K562 (cell line): ENCODE measurements at regions not wholly inside any gene's neighbourhood (a gene's known extent, or its start where the extent isn't known, plus 50 kb on each side); places are given as distances from the start of the nearest gene placed in this dataset.
A peak's percentile ranks its signal among the peaks of the same experiment; 100 is the strongest.

Source experiments
- ATAC-seq: fragments of 200-7000 bp; cut with Tn5 transposase; 3 replicates; pipeline ENCODE4 v1.9.1; 2020; ENCODE audit warnings: moderate library complexity
- BruUV-seq: library from RNA; stranded (reverse); fragments of 400-500 nt; replicated peaks from 2 replicates; lab custom pipeline; 2021; lab: Mats Ljungman, UMichigan
- CTCF ChIA-PET: fragments of 300-600 bp; formaldehyde crosslinking; extraction: SDS; loops from one replicate; lab custom pipeline; 2021; ENCODE audit warnings: low intra/inter-chr PET ratio; lab: Yijun Ruan, JAX
- POLR2A ChIA-PET: fragments of 300-600, 350-650 bp; sonication (Branson Sonifier 250); formaldehyde crosslinking; extraction: SDS; loops from one replicate; lab custom pipeline; 2021; ENCODE audit warnings: antibody characterized with exemption, inconsistent platforms; lab: Yijun Ruan, JAX
- DNase-seq, 4 experiments: peaks; one replicate each; pipeline versions ENCODE4 v3.0.0 to v3.0.0-alpha.2; 2011 to 2018; ENCODE audit warnings: low spot score in 3 of 4, mixed read lengths in 3 of 4; ENCODE audit errors: extremely low read depth in 1 of 4
- FAIRE-seq: peaks from 2 replicates; lab custom pipeline; 2011; peaks lifted over from hg19 to GRCh38; lab: Jason Lieb, UNC
- H2AFZ ChIP-seq: 2 replicates; pipeline ENCODE4 v1.6.0; 2011; ENCODE audit warnings: low read depth, low read length, control low read depth, inconsistent platforms
- H3K27ac ChIP-seq: fragments of 200-600 bp; 3 replicates; pipeline ENCODE4 v1.8.0; 2011; ENCODE audit warnings: low read depth, mild to moderate bottlenecking, control low read depth, inconsistent platforms, low read length, moderate library complexity, mixed read lengths; ENCODE audit errors: extremely low read depth
- H3K27me3 ChIP-seq, 2 experiments: fragments of 300-600 bp in 1 of 2; 2 replicates in 1 of 2; 3 replicates in 1 of 2; pipeline versions ENCODE4 v1.6.0 to v1.8.0; 2011; ENCODE audit warnings: inconsistent platforms in 2 of 2, low read length in 2 of 2, mild to moderate bottlenecking in 1 of 2, mixed read lengths in 1 of 2, moderate library complexity in 1 of 2; ENCODE audit not compliant: control insufficient read depth in 2 of 2, insufficient read depth in 2 of 2
- H3K36me3 ChIP-seq: fragments of 300-600 bp; 3 replicates; pipeline ENCODE4 v1.8.0; 2011; ENCODE audit warnings: mild to moderate bottlenecking, low read length, inconsistent platforms; ENCODE audit not compliant: control insufficient read depth, insufficient read depth
- H3K4me1 ChIP-seq, 2 experiments: fragments of 200-600 bp in 1 of 2; replicated peaks in 1 of 2; 2 replicates in 1 of 2; 3 replicates in 1 of 2; pipeline versions ENCODE4 v1.5.1 to v1.8.0; 2011; ENCODE audit warnings: inconsistent platforms in 2 of 2, low read length in 2 of 2, mild to moderate bottlenecking in 1 of 2, mixed read lengths in 1 of 2, moderate library complexity in 1 of 2; ENCODE audit not compliant: control insufficient read depth in 2 of 2, insufficient read depth in 2 of 2
- H3K4me2 ChIP-seq: 2 replicates; pipeline ENCODE4 v1.6.1; 2011; ENCODE audit warnings: low read length, control low read depth, inconsistent platforms, mixed read lengths; ENCODE audit not compliant: insufficient read depth
- H3K4me3 ChIP-seq: fragments of 200-600 bp; sonication (generic), shearing (Covaris generic); 2 replicates; pipeline ENCODE4 v1.5.1; 2016; ENCODE audit warnings: control low read depth, inconsistent platforms
- H3K79me2 ChIP-seq: fragments of 200-600 bp; 3 replicates; pipeline ENCODE4 v1.8.0; 2011; ENCODE audit warnings: low read length, inconsistent platforms; ENCODE audit not compliant: control insufficient read depth, insufficient read depth
- H3K9ac ChIP-seq, 2 experiments: 2 replicates each; pipeline versions ENCODE4 v1.6.0 to v1.6.1; 2011; ENCODE audit warnings: low read depth in 2 of 2, low read length in 2 of 2, control low read depth in 1 of 2, inconsistent platforms in 1 of 2, mild to moderate bottlenecking in 1 of 2, mixed read lengths in 1 of 2; ENCODE audit not compliant: insufficient read depth in 1 of 2
- H3K9me1 ChIP-seq: one replicate; pipeline ENCODE4 v1.6.0; 2011; ENCODE audit warnings: inconsistent platforms, mild to moderate bottlenecking, low read length, moderate library complexity; ENCODE audit not compliant: control insufficient read depth, insufficient read depth
- H3K9me3 ChIP-seq: replicated peaks from 2 replicates; pipeline ENCODE4 v1.5.1; 2011; ENCODE audit warnings: low read depth, low read length, inconsistent platforms; ENCODE audit not compliant: control insufficient read depth, insufficient read depth
- H4K20me1 ChIP-seq: replicated peaks from 2 replicates; pipeline ENCODE4 v1.6.1; 2011; ENCODE audit warnings: low read length, inconsistent platforms, mixed read lengths; ENCODE audit not compliant: control insufficient read depth, insufficient read depth
- BACH1 ChIP-seq: fragments of 200-800 bp; sonication (Bioruptor generic); IDR thresholded peaks from 2 replicates; pipeline ENCODE4 v1.6.1; 2016; ENCODE audit warnings: missing genetic modification characterization, missing compliant biosample characterization
- CHCHD3 ChIP-seq: fragments of 250-450 bp; sonication (Bioruptor Pico); IDR thresholded peaks from 2 replicates; pipeline ENCODE4 v2.1.2; 2022; ENCODE audit warnings: mild to moderate bottlenecking
- CTCF ChIP-seq, 3 experiments: IDR thresholded peaks in 2 of 3; conservative IDR thresholded peaks in 1 of 3; 2 replicates each; pipeline ENCODE4 v1.5.1; 2011 to 2012; ENCODE audit warnings: low read length in 3 of 3, mild to moderate bottlenecking in 3 of 3, control low read depth in 2 of 3, improper control_type of control experiment in 1 of 3, inconsistent platforms in 1 of 3, low read depth in 1 of 3, mixed read lengths in 1 of 3, moderate library complexity in 1 of 3; ENCODE audit not compliant: insufficient read depth in 2 of 3
- HCFC1 ChIP-seq: IDR thresholded peaks from 2 replicates; pipeline ENCODE4 v1.6.1; 2012; ENCODE audit warnings: low read depth, low read length, improper control_type of control experiment
- HNRNPH1 ChIP-seq: fragments of 200-400 bp; formaldehyde crosslinking; optimal IDR thresholded peaks from 2 replicates; pipeline ENCODE3; 2017; ENCODE audit warnings: low read depth, mild to moderate bottlenecking, low read length, moderate library complexity
- HNRNPL ChIP-seq: fragments of 200-400 bp; formaldehyde crosslinking; IDR thresholded peaks from 2 replicates; pipeline ENCODE4 v1.6.1; 2017; ENCODE audit warnings: low read depth, mild to moderate bottlenecking, low read length
- JUN ChIP-seq, 2 experiments: sonication (generic) in 1 of 2; formaldehyde crosslinking in 1 of 2; IDR thresholded peaks; 2 replicates each; pipeline versions ENCODE4 v1.6.1 to v1.8.0; 2012 to 2022; ENCODE audit warnings: borderline replicate concordance in 2 of 2, mild to moderate bottlenecking in 2 of 2, improper control_type of control experiment in 1 of 2, low read depth in 1 of 2, low read length in 1 of 2, missing genetic modification reagents in 1 of 2
- PRPF4 ChIP-seq: fragments of 200-400 bp; formaldehyde crosslinking; IDR thresholded peaks from one replicate; pipeline ENCODE4 v1.6.1; 2017; ENCODE audit warnings: low read length, low read depth, mild to moderate bottlenecking; ENCODE audit not compliant: insufficient read depth, poor library complexity, severe bottlenecking
- RAD21 ChIP-seq, 2 experiments: fragments of 250-450 bp in 1 of 2; fragments of 450-650 bp in 1 of 2; sonication (Bioruptor Pico) in 1 of 2; formaldehyde crosslinking in 1 of 2; IDR thresholded peaks in 1 of 2; conservative IDR thresholded peaks in 1 of 2; 2 replicates each; pipeline versions ENCODE4 v1.4.0 to v1.8.0; 2020 to 2022; ENCODE audit warnings: mild to moderate bottlenecking in 2 of 2, moderate library complexity in 1 of 2
- SPI1 ChIP-seq: IDR thresholded peaks from 2 replicates; pipeline ENCODE4 v1.6.1; 2011; ENCODE audit warnings: low read depth, low read length, control low read depth, borderline replicate concordance
- ZNF408 ChIP-seq: fragments of 250-450 bp; sonication (Bioruptor Pico); IDR thresholded peaks from 2 replicates; pipeline ENCODE4 v1.4.0; 2020; ENCODE audit warnings: low read depth, mild to moderate bottlenecking, moderate library complexity
- WGBS: fragments of 100-300 bp; shearing (Covaris generic); methylation state at CpG from one replicate; pipeline ENCODE4 v1.1.6; 2016; ENCODE audit warnings: low coverage, mixed read lengths; ENCODE audit not compliant: insufficient coverage; ENCODE audit errors: missing lambda C conversion rate; 5-methylcytosine and 5-hydroxymethylcytosine counted together
- in situ Hi-C: fragments of 300-500 bp; cut with MboI; formaldehyde crosslinking; loops from 4 replicates; pipeline ENCODE4 v1.15.0; 2018; ENCODE audit warnings: inconsistent platforms, mixed read lengths
- intact Hi-C: fragments of 100-400 bp; cut with micrococcal nuclease; formaldehyde crosslinking; loops from 2 replicates; pipeline ENCODE4 v1.14.2; 2022
- TF ChIP-seq, protein P1 (sequence below): fragments of 450-650 bp; IDR thresholded peaks from 2 replicates; pipeline ENCODE4 v1.6.1; 2016

DNA sequence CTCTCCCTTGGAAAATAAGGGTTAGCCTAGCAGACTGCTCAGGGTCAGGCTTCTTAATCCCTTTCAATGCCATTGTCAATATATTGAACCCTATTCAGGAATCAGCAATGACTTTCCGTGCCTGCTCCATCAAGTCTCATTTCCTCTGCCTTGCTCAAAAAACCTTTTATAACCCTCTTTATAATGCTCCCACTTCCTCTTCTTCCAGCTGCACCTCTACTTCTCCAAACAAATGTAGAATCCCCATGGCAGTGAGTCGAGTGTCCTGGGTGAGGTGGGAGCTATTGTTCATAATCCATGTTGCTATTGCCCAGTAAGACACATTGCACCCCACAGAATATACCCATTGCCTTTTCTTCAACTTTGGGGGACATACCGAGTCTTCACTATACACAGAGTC lies 58.6 kb downstream of the OLIG1 start:
- Histone ChIP-seq H2AFZ (no peak overlapping the region), H3K27me3 (peaks cover 22 to 38% of the 10 kb centered on the region in 2 experiments; a peak in 4 of 5 replicates), H4K20me1 (no peaks in the 10 kb centered on the region), H3K36me3 (no peaks in the 10 kb centered on the region), H3K9me3 (no peaks in the 10 kb centered on the region), H3K27ac (no peak overlapping the region), H3K9me1 (no peaks in the 10 kb centered on the region), H3K4me3 (no peak overlapping the region), H3K4me1 (no peaks in the 10 kb centered on the region), H3K9ac (no peak overlapping the region), H3K4me2 (no peak overlapping the region), H3K79me2 (no peaks in the 10 kb centered on the region)
- no peak for FAIRE-seq
- ChIA-PET POLR2A (no interaction called here), CTCF (interaction anchor here (1.8 kb wide), 1 partner anchor 206 kb away, joined by 7 read pairs; no protein-coding TSS in a partner anchor)
- ATAC-seq, result no peak
- 2% methylated on average over 3 of the region's 3 CpGs for WGBS
- BruUV-seq, result no TSS peak
- DNase-seq, result no peak
- in situ Hi-C loops, result no loop called here
- intact Hi-C loops, result loop anchor here (5.0 kb wide), 1 partner anchor 296 kb away; no protein-coding TSS in a partner anchor
- TF ChIP-seq JUN (IDR thresholded peaks at IDR 0.05; ENCODE audit: borderline replicate concordance, low read depth, low read length) (no peak), JUN (CRISPR knock-in tag; IDR thresholded peaks at IDR 0.05; ENCODE audit: borderline replicate concordance) (no peak), SPI1 (0 out of 2 replicates have a peak, but pooled peaks have one; percentile 20)

DNA sequence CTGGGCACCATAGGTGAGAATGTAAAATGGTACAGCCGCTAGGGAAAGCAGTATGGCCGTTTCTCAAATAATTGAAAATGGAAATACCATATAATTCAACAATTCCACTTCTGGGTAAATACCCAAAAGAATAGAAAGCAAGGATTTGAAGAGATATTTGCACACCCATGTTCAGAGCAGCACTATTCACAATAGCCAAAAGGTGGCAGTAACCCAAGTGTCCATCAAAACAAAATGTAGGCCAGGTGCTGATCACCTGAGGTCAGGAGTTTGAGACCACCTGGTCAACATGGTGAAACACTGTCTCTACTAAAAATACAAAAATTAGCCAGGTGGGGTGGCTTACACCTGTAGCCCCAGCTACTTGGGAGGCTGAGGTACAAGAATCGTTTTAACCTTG lies 62.1 kb downstream of the OLIG1 start:
- Histone ChIP-seq H3K9me3 (no peaks in the 10 kb centered on the region), H3K4me3 (no peak overlapping the region), H3K4me2 (no peak overlapping the region), H3K4me1 (no peaks in the 10 kb centered on the region), H3K36me3 (no peaks in the 10 kb centered on the region), H3K9ac (no peak overlapping the region), H3K27ac (no peak overlapping the region), H3K27me3 (peaks cover 34 to 43% of the 10 kb centered on the region in 2 experiments), H4K20me1 (no peaks in the 10 kb centered on the region), H2AFZ (no peak overlapping the region), H3K9me1 (no peaks in the 10 kb centered on the region), H3K79me2 (no peaks in the 10 kb centered on the region)
- 0 out of 3 replicates have a peak, but pooled peaks have one; percentile 37 for ATAC-seq
- ChIA-PET POLR2A (no interaction called here), CTCF (no interaction called here)
- no peak for DNase-seq
- intact Hi-C loops, result no loop called here
- FAIRE-seq, result peak; percentile 69
- 0% methylated on average over 3 of the region's 3 CpGs for WGBS
- in situ Hi-C loops, result no loop called here
- no TSS peak for BruUV-seq
- TF ChIP-seq, protein P1, sequence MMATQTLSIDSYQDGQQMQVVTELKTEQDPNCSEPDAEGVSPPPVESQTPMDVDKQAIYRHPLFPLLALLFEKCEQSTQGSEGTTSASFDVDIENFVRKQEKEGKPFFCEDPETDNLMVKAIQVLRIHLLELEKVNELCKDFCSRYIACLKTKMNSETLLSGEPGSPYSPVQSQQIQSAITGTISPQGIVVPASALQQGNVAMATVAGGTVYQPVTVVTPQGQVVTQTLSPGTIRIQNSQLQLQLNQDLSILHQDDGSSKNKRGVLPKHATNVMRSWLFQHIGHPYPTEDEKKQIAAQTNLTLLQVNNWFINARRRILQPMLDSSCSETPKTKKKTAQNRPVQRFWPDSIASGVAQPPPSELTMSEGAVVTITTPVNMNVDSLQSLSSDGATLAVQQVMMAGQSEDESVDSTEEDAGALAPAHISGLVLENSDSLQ, result peak; percentile 69
- no peak for TF ChIP-seq CHCHD3 (CRISPR knock-in tag)
- TF ChIP-seq HCFC1, result no peak
- TF ChIP-seq PRPF4, result no peak
- 0 out of 4 replicates have a peak, but pooled peaks of 1 of the 2 experiments have one; percentile 21 for TF ChIP-seq RAD21 (CRISPR knock-in tag; conservative IDR thresholded peaks at IDR 0.05 in 1 of 2, IDR thresholded peaks at IDR 0.05 in 1 of 2)
- no peak for TF ChIP-seq HNRNPL
- TF ChIP-seq BACH1 (tag), result no peak
- TF ChIP-seq ZNF408, result no peak
- TF ChIP-seq HNRNPH1, result no peak
- peak; percentile 14 to 42 (median 39); a peak in 4 of 6 replicates for TF ChIP-seq CTCF (IDR thresholded peaks at IDR 0.05 in 2 of 3, conservative IDR thresholded peaks at IDR 0.05 in 1 of 3; ENCODE audit: insufficient read depth in 2 of 3, low read depth in 1 of 3, low read length in 3 of 3)
